Astrocyte of the cerebellum (primary cell): ENCODE measurements at regions not wholly inside any gene's neighbourhood (a gene's known extent, or its start where the extent isn't known, plus 50 kb on each side); places are given as distances from the start of the nearest gene placed in this dataset.

ENCODE experiments used
- DNase-seq: peaks from one replicate; pipeline ENCODE4 v3.0.0-alpha.2; 2011; ENCODE audit warnings: low read depth
- H3K4me3 ChIP-seq: 2 replicates; pipeline ENCODE4 v1.5.1; 2011; ENCODE audit warnings: mild to moderate bottlenecking, low read depth, low read length, moderate library complexity
- CTCF ChIP-seq: IDR thresholded peaks from 2 replicates; pipeline ENCODE4 v1.5.1; 2012; ENCODE audit warnings: low read length, low read depth, moderate library complexity, mild to moderate bottlenecking; ENCODE audit errors: missing control alignments
- in situ Hi-C: cut with HindIII; loops from 2 replicates; pipeline ENCODE4 v1.10.0; 2017; ENCODE audit warnings: low sequenced_read_pairs

GRCh38 chr16:26992666-26993349, 73.9 kb upstream of the C16orf82 start:
- no peak for TF ChIP-seq CTCF
- no peak for DNase-seq
- in situ Hi-C loops, result no loop called here
- H3K4me3 ChIP-seq, result no peak overlapping the region

- H3K4me3 ChIP-seq, result no peak overlapping the region
- DNase-seq, result no peak
- TF ChIP-seq CTCF, result no peak
- in situ Hi-C loops, result no loop called here
Observed at GRCh38 chr16:26993511-26993910, 73.2 kb upstream of the C16orf82 start.

- in situ Hi-C loops, result no loop called here
- no peak overlapping the region for H3K4me3 ChIP-seq
- TF ChIP-seq CTCF, result no peak
- DNase-seq, result no peak
Observed at GRCh38 chr16:26993963-26994362, 72.8 kb upstream of the C16orf82 start.

GRCh38 chr16:26995522-26995921, 71.2 kb upstream of the C16orf82 start:
- in situ Hi-C loops, result no loop called here
- no peak for TF ChIP-seq CTCF
- DNase-seq, result no peak
- no peak overlapping the region for H3K4me3 ChIP-seq

- in situ Hi-C loops, result no loop called here
- H3K4me3 ChIP-seq, result no peak overlapping the region
- DNase-seq, result no peak
- TF ChIP-seq CTCF, result no peak
Observed at GRCh38 chr16:27005386-27005785, 61.3 kb upstream of the C16orf82 start.
